Bone marrow (tissue), 2 donors: ENCODE measurements at regions not wholly inside any gene's neighbourhood (a gene's known extent, or its start where the extent isn't known, plus 50 kb on each side); places are given as distances from the start of the nearest gene placed in this dataset.
"Not testable (repeated sequence)": the region's sequence is repeated elsewhere in the genome, so short reads cannot be mapped to it uniquely, and the experiment has no call there.

ENCODE experiments used
- DNase-seq, 2 donors: peaks; one replicate each; lab custom pipeline; 2025; lab: John Stamatoyannopoulos, UW

- DNase-seq = no peak
Measured at GRCh38 chr5:124178050-124178449, 568.4 kb downstream of the ZNF608 start.

DNA sequence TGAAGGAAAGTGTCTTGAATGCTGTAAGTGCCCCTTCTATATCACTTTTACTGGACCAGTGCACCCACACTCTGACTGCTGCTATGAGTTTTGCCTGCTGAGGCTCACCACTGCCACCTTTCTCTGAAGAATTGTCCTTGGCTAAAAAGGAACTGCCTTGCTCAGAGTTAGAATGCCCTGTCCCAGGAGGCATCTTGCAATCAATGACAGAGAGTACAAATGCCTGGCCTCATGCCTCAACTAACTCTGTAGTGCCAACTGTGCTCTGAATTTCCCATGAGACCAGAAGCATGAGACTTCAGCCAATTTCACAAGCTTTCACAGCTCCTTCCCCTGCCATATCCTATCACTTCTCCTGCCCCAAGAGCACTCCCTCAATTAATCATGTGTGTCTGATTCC is 569.7 kb downstream of the ZNF608 start:
- no peak for DNase-seq

GRCh38 chr5:124173386-124173785 is 573.1 kb downstream of the ZNF608 start:
- DNase-seq = no peak

- DNase-seq = no peak
Measured at GRCh38 chr5:124172389-124173003, 573.9 kb downstream of the ZNF608 start.

- not testable (repeated sequence) for DNase-seq
Measured at GRCh38 chr5:124168093-124168492, 578.3 kb downstream of the ZNF608 start.

DNA sequence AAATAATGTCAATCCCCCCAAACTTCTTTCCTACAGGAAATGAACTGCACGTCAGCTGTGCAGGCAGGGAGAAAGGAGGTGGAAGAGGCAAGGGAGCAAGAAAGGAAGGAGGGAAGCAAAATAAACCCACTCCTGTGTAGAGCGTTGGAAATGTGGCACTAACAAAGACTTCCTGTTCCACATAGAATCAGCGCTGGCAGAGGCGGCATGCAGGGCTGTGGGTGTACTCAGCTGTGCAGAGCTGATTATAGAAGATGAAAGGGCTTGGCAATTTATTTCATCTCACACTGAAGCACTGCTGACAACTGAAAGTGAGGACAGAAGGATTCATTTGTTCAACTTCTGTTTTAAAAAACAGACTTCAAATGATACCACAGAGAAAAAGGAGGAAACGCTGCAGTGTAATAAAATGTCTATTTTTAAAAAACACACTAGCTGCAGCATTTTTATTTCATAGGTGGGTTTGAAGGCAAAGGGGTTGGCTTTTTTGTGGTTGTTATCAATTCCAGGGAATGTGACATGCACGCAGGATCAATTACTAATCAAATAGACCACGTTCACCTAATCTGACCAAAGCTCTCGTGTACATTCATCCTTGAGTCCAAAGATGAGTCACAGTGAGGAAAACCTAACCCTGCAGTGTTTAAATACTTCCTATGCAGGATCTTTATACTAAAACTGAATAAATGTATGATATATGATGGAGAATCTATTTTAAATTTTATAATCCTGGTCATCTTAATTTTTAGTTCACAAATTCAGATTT is 583.5 kb downstream of the ZNF608 start:
- peak in 1 of 2 donors; percentile 42 for DNase-seq

GRCh38 chr5:124161266-124161665 is 585.2 kb downstream of the ZNF608 start:
- DNase-seq = no peak

DNA sequence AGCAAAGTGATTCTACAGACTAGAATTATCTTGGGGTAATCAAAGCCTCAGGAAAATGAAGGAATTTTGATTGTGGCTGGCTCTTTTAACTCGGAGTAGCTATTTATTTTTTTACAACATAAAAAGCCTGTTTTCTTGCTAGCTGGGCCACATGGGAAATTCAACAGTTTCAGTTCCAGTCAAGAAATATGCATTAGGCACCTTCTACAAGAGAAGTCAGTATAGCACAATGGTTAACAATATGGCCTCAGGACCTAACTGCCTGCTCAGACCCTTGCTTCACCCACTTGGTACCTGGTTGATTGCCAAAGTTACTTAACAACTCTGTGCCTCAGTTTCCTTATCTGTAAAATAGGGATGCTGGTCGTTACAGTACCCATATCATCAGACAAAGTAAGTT is 586.2 kb downstream of the ZNF608 start:
- no peak for DNase-seq

GRCh38 chr5:124157320-124157719 is 589.1 kb downstream of the ZNF608 start:
- peak in 1 of 2 donors; percentile 86 for DNase-seq

GRCh38 chr5:124156415-124156996 is 589.9 kb downstream of the ZNF608 start:
- peak in 1 of 2 donors; percentile 22 for DNase-seq

DNA sequence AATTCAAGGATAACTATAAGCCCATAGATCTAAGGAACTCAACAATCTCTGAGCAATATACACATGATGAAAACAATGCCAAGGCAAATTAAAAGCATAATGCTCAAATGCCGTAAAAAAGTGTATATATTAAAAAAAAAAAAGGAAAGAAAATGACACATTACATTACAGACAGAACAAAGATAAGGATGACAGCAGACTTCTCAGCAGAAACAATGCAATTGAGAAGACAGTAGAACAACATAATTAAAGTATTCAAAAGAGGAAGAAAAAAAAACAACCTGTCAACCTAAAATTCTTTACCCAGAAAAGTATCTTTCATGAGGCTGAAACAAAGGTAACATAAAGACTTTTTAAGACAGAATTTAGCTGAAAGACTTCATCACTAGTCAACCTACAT is 591.7 kb downstream of the ZNF608 start:
- no peak for DNase-seq

- DNase-seq = no peak
Measured at GRCh38 chr5:124153588-124153987, 592.9 kb downstream of the ZNF608 start.

- DNase-seq = no peak
Measured at GRCh38 chr5:124148574-124148973, 597.9 kb downstream of the ZNF608 start.

- no peak for DNase-seq
Measured at GRCh38 chr5:124140060-124140459, 606.4 kb downstream of the ZNF608 start.

DNA sequence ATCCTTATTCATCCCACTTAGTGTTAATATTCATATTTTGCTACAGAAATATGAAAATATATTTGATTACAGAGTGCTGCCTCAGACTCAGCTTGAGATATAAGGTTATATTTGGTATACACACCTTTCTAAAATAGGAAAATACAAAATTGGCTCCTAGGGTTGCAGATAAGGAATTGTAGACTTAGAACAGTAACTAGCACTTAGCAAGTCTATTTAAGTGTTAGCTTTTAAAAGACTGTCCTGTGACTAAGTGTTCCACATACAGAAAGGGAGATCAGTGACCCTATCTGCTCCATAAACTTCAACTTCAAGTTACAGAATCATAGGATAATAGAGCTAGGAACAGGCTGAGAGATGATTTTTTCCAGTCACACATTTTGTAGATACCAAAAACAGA is 607.0 kb downstream of the ZNF608 start:
- no peak for DNase-seq

DNA sequence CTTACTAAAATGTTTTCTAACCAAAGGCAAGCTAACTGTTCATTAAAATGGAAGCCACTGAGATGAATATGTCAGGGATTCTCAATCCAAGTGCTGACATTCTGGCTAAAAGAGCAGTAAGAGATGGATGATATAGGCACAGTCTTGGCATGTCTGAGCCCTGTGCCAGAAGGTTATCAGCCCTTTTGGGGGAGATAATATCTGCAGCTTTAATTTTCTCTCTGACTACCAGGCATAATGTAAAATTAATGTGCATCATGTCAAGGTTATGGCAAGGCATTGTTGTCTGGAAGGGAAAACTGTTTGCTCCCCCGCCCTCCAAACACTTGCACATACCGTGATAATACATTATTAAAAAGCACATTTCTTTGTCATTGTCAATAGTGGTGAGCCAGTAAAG is 609.8 kb downstream of the ZNF608 start:
- DNase-seq = no peak

- no peak for DNase-seq
Measured at GRCh38 chr5:124134941-124135340, 611.5 kb downstream of the ZNF608 start.

DNA sequence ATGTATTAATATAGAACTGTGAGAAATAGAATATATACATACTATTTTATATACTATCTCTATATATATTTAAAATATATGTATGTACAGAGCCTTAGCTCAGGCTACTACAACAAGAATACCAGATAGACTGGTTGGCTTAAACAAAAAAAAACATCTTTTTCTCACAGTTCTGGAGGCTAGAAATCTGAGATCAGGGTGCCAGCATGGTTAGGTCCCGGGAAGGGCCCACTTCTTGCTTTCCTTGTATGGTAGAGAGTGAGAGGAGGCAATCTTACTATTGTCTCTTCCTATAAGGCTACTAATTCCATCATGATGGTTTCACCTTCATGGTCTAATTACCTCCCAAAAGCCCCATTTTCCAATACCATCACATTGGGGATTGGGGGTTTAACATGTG is 613.0 kb downstream of the ZNF608 start:
- DNase-seq = no peak

DNA sequence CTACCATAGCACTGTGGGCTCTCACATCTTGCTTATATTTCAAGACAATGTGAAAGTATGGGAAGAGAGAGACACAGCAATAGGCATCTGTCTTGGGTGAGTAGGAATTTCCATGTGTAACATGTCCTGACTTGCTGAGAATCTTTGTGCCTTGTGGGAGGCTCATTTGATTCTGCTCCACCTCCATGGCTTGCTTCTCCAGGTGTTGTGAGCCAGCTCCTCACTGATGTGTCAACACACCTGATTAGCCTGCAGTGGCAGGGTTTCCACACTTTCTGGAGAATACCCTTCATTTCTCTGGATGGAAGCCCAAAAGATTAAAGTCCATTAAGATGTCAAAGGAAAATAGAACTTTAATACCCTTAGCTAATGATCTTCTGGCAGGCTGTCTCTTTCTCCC is 613.6 kb downstream of the ZNF608 start:
- DNase-seq = no peak

GRCh38 chr5:124131466-124131865 is 615.0 kb downstream of the ZNF608 start:
- no peak for DNase-seq

DNA sequence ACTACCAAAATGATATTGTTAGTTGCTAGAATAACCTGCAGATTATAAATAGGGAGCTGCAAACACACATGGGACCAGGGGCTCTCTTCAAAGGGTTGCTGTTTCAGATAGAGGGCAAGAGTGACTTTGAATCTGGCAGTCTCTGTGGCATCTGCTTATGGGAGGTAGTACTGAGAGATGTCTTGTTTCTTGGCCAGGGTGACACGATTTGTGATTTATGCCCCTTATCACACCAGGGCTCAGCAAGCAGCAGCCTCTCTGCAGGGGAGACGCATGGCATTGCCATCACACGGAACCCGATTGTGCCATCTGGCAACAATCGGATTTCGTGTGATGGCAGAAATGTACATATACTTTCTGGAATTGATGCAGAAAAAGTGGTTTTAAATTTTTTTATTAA is 615.6 kb downstream of the ZNF608 start:
- DNase-seq = no peak

DNA sequence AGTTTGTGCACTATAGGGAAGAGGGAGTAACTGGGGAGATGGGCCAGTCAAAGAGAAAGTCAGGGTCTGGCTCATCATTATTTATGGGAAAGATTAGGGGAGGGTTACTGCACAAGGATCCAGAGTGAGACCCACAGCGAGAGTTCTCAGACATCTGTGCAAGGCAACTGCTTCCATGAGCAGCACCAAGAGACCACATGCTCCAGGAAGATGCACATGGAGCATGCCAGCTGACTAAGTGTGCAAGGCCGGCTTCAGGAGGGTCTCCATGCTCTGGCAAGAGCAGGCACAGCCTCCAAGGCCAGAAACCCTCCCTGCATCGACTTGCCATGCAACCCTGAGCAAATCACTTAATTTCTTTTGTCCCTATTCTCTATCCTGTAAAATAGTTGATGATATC is 616.9 kb downstream of the CSNK1G3 start:
- no peak for DNase-seq

DNA sequence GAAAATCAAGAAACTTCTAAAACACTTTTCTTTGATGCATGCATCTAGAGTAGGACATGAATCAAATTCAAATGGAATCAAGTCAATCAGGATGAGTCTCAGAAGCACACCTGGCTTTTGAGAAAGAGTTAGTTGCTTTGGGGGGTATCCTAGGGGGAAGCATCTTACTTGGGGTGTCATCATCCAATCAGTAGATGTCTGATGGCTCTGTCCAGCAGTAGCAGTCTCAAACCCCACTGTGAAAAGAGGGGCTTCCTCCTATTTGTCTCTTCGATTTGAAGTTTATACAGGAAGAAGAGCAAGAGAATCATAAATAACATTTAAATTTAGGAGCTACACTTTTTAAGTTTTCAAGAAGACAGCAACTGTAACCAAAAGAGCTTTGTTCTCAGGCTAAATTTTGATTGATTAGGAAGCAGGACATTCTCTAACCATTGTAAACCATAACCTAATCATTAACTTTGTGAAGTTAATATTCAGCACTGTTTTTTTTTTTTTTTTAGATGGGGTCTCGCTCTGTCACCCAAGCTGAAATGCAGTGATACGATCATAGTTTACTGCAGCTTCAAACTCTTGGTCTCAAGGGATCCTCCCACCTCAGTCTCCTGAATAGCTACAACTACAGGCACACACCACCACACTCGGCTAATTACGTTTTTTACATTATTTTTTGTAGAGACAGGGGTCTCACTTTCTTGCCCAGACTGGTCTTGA is 614.7 kb downstream of the CSNK1G3 start:
- no peak for DNase-seq
